HG03565 (cell line): ENCODE measurements at regions not wholly inside any gene's neighbourhood (a gene's known extent, or its start where the extent isn't known, plus 50 kb on each side); places are given as distances from the start of the nearest gene placed in this dataset.

ENCODE experiments used
- ATAC-seq: cut with Tn5 transposase; IDR thresholded peaks from one replicate; pipeline ENCODE4 v1.9.1; 2021; ENCODE audit warnings: mild to moderate bottlenecking, moderate library complexity; ENCODE audit not compliant: unreplicated experiment

DNA sequence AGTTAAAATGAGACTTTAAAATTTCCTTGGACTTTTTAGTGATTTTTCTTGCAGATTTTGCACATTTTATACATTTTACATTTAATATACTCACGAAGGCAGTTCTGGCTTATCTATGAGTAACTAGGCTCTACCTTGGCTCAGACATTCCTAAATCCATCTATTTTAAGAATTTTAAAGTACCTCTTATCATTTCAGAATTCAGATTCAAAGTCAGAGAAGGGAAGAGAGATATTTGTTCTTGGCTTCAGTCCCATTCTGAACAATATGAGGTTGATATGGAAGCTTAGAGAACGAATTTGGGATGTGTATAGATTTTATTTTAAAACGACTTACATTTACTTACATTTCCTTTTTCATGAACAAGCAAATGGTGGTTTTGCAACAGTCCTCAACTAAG, 230.2 kb downstream of the LMO4 start:
- ATAC-seq, result no peak

DNA sequence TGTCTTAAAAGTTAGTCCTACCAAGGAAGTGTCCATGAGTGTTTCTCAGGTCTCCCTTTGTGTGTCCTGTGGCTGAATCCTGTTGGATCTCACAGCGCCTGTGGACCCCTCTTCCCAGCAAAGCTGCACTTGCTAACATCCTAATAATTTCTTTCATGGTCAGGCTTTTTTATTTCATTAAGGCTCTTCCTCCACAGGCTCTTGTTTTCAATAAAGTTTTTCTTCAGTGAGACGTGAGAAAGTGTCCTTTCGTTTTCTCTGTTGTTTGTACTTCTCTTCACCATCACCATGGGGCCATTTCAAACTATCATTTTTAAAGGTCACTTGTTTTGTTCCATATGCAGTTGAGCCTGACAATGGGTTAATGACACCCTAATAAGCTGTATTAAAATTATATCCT, 231.5 kb downstream of the LMO4 start:
- no peak for ATAC-seq

DNA sequence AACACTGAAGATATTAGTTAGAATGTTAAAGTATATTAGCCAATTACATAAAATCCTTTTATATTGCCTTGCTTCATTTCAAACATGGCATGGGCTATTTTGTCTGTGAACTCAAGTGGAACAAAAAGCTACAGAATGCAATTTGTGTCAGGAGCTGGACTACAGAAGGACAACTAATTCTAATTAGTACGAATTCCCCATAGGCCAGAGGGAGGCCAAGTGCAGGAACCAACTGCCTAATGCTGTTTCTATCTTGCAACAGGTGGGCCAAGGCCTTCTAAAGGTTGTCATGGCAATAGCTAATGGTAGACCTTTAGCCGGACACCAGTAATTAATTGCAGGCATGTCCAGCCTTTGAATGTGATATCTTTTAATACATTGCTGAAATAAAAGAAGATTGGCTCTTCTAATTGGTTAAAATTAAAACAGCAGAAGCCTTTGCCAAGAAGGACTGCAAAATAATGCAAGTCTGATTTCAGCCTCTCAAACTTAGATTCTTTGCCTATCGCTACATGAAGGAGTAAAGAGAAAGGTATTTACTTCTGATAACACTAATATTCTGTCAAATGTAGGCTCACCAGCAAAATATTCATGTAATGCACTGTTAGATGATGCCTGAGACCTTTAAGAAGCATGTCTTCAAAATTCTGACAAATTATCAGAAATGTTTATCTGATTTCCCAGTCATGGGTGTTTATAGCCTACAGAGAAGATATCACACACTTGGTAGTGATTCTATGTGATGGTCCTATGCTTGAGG, 232.1 kb downstream of the LMO4 start:
- no peak for ATAC-seq

DNA sequence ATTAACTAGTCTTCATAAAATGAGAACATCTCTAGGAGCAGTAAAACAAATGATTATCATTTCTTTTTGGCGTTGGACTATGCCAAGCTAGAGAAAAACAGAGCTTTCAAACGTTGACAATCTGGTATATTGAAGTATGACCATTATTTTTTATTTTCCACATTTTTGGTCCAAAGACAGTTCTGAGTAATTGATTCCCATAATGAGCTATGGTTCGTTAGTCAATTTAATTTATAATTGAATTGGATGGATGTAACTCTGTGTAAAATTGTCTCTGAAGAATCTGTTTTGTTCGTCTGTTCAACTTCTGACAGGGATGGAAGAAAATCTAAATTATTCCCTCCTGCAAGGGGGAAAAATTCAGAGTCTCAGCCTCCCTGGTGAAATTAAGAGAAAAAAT, 234.5 kb downstream of the LMO4 start:
- no peak for ATAC-seq

DNA sequence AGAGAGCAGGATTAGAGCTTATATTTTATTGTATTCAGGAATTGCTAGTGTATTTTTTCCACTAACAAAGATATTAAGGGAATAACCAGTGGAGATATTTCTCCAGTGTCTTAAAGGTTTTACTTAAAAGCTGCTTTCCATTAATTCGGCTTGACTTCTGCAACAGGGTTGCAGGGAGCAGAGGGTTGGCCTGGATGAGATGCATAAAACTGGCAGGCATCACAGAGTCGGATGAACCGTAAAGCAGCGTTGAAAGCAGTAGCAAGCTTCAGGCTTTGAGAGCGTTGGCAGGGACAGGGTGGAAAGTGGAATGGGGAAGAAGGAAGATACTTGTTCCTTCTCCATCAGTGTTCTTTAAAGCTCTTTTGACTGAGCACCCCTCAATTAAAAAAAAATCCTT, 237.2 kb downstream of the LMO4 start:
- no peak for ATAC-seq

DNA sequence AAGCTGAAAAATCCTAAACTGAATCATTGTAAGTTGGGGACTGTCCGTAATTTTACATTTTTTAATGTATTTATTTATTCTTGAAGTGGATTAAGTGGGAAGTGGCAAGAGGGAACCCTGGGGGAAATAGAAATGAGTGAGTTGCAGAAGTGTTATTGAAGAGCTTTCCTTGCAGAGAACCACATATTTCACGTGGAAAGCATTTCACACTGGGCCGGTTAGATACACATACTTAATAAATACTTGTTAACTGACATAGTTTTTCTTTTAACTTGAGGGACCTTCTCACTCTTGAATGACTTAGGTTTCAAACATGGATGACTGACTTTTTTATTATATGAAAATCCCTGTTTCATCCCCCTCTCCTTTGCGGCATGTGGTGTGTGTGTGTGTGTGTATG, 239.3 kb downstream of the LMO4 start:
- ATAC-seq, result no peak

DNA sequence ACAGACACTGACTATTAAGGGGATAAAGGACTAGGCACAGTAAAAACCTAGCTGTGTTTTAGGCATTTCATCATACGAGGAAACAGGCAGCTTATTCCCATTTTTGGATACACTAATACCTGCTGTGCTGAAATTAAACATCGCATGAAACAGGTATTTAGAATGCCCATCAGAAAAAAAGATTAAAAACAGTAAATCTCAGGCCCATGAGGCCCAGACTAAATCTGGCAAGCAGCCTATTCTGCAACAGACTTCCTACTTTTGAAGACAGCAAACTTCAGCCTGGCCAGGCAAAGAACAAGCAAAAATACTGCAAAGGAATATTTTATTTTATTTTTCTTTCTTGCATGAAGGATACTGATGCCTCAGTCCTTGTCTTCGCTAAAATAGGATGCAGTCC, 240.2 kb downstream of the LMO4 start:
- ATAC-seq, result no peak

DNA sequence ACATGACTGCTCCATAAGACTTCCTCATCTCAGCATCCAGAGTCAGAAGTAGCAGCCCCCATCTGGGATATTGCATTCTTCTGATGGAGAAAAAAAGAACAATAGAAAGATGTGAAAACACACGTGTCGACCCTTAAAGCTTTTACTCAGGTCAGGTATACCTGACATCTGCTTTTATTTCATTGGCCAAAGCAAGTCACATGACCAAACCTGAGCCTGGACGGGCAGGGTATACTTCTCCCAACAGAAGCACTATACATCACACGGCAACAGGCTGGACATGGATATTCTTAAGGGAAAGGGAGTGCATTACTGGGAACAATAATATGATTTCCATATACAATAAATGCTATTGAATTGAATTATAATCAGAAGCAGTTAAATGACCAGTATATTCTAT, 243.3 kb downstream of the LMO4 start:
- no peak for ATAC-seq

DNA sequence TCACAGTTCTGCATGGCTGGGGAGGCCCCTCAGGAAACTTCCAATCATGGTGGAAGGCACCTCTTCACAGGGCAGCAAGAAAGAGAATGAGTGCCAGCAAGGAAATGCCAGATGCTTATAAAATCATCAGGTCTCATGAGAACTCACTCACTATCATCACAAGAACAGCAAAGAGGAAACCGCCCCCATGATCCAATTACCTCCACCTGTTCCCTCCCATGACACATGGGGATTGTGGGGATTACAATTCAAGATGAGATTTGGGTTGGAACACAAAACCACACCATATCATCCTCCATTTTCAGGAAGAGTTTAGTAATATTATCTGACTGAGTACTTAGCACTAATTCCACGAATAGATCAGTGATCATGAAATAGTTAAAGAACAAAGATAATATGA, 244.2 kb downstream of the LMO4 start:
- ATAC-seq, result no peak

DNA sequence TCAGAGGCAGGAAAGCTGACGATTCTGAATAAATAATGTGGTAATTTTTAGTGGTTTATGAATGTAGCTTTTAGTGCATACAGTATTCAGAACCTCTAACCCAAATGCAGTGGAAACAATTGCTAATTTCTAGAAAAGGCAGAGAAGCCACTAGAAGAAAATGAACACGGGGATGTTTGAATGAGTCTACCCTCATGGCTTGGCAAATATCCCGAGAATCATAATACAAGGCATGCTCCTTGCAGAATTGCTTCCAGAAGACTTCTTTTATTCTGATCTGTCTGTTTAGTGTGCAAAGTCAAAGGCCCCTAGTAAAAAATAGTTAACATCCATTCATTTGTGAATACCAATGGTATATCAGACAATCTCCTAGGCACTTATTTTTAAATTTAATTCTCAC, 246.8 kb downstream of the LMO4 start:
- no peak for ATAC-seq

DNA sequence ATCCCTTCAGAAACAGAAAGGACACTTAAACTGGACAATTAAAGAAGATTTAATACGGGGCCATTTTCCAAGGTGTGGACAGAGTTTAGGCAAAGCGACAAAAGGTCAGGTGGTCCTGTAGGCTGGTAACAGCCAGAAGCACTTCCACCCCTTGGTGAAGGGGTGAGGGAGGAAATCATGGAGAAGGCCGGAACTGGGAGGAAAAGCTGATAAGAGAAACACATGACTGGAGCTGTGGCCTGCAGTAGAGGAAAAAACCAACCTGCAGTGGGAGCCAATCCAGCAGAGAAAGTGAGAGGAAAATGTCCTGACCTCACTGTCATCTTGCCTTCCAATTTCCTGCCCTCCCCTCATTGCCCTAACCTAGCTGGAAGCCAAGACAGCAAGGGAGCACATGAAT, 249.8 kb downstream of the LMO4 start:
- no peak for ATAC-seq

DNA sequence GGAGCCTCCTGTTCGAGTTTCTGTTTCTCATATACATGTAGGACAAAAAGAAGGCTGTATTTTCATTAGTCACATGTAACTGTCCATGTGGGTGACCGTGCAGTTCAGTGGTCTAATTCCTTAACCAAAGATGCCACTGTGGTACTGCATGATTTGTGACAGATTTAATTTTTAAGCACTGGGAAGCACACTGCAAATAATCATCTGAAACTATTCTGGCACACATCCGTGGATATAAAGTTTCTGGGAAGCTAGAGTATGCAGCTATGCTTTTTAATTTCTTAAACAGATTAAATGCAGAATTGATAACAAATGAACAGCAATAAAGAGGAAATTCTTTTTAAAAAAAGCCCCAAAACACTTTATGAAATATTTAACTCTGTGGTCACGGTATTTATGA, 254.8 kb downstream of the LMO4 start:
- ATAC-seq, result no peak

DNA sequence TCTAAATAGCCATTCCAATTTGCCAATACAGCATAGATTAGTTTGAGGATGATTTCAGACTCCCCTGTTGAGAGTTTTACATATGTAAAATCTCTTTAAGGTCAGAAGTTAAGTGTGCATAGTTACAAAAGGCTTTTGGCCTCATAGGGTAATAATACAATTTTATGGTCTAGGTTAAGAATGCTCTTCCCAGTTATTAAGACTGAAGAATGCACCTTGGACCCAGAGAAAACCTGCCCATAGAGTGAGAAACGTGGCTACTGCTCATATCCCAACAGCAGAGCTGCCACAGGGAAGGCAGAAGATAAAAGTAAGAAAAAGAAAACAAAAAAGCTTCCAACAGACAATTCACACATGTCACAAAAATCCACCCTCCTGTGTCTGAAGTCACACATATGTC, 255.9 kb downstream of the LMO4 start:
- ATAC-seq, result no peak

DNA sequence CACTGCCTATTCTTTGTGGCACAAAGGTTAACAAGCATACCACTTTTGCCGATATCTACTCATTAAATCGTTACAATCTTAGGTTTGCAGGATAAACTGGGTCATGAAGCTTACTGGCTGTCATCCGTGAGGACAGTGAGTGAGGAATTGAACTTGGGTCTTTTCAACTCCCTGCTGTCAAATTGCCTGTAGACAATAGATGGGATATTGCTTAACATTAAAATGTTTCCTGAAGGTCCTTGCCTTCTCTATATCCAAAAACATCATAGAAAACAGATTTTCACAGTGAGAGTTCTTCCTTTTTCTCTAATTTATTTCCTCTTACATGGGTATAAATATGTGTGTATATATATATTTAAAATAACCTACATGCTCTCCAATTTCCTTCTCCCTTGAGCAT, 257.8 kb downstream of the LMO4 start:
- ATAC-seq, result no peak

DNA sequence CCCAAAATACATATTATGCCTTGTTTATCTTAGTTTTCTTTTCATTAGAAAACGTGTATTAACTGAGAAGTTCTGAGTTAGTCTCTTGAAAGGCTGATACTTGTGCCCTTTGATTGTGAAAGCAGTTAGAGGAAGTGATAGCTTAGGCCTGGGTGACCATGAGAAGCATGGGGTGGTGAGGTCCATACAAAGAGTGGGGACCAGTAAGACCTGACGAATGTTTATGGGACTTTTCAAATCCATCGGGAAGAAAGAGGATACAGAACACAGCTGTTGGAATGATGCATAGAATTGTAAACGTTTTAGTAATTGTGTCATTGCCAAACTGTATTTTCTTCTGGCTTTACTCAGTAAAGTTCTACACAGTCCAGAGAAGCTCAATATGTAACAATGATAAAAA, 259.8 kb downstream of the LMO4 start:
- peak; percentile 68 for ATAC-seq

DNA sequence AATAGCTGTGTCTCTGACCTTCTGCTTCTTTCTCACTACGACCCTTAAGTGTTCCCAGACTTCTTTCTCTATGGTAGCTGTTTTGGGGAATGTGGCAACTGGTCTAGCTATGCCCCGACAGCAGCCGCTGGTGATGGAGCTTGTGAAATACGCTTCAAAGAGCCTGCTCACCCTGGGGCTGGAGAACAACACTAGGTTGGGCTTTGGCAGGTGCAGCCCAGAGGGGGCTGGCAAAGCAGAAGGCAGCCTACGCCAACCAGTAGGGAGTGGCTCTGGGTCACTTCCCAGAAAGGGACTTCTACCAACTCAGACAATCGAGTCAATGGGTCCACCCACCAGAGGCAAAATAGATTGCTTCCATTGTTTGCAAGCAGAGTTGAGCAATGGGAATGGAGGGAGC, 262.8 kb downstream of the LMO4 start:
- no peak for ATAC-seq

DNA sequence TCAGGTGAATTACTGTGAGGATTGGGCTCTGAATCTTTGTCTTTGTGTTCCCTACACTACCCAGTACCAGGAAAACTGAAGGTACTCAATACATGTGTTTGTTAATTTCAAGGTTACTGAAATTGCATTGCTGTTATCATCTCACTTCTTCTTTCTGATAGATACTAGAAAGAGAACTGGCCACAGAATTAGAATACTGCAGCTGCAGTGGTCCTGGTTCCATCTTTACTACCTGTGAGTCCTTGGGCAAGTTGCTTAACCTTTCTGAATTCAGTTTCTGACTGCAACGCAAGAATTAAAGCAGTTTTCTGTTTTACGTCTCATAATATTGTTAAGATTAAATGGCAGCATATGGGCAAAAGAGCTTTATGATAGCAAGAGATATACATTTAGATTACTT, 263.5 kb downstream of the LMO4 start:
- ATAC-seq, result peak; percentile 80

DNA sequence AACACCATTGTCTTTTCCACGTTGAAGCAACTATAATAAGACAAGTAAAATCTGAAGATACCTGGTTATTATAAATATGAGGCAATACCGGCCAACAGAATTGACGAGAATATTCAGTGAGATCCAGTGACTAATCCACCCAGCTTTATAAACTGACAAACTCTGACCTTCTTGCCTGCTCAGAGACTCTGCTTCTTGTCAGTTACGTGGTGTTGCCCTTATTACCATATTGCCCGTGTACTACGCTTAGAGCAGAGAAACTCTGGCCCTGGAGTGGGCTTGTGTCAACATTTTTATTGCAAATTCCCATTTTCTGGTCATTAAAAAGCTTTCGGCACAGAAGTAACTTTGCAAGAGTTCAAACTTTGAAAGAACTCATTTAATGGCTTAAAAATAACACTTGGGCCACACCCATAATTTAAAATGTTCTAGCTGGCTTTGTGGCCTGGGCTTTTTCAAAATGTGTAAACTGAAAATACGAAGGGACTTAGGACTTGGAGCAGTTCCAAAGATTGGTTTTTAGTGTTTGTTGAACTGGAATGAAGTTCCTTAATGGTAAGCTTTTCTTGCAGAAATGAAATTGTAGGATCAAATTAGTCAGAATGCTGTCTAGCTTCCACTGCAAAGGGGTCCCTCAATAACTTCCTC, 266.2 kb downstream of the LMO4 start:
- ATAC-seq, result no peak

DNA sequence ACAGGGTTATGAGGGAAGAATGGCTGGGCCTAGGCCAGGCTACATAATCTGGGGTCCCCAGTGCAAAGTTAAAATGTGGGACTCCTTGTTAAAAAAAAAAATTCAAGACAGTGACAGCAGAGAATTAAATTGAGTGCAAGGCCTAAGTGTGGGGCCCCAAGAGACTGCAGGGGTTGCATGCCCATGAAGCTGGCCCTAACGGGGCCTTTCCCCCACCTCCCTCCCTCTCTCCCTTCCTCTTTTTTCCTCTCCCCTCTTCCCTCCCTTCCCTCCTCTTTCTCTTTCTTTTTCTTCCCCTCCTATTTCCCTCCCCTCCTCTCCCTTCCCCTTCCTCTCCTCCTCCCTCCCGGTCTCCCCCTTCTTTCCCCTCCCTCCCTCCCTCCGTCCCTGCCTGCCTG, 266.7 kb downstream of the LMO4 start:
- ATAC-seq, result no peak

DNA sequence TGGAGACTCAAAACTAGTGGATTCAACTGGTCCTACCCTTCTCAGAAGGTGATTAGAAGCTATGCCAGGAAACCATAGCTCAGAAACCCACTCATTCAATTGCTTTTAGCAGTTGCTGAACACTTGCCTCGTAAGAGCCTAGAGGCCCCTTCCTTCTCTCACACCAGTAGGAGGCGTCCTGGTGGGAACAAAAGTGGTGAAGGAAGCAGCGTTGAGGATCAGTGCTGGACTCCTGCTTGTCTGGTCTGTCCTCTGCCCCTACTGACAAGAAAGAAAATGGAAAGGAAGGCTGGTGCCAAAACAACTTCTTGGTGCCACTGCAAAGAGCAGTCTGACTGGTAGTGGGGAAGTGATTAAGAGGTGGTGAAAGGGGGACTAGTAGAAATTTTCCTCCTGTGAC, 269.7 kb downstream of the LMO4 start:
- ATAC-seq, result no peak

DNA sequence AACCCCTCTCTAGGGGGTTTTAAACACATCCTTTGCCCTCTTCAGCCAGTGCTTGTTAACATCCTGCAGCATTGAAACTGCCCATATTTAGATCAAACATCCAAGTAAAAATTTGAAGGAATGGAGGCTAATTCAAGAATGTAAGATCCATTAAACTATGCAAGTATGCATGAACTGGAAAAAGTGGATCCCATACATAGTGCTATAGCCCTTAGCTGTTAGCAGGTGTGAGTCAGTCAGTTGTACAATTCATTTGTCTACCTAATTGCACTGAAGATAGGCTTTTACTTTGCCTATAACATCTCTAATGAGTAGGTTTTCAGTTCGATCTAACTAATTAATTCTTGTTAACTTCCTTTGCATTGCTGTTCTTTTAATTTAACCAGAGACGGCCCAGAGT, 270.9 kb downstream of the LMO4 start:
- no peak for ATAC-seq

DNA sequence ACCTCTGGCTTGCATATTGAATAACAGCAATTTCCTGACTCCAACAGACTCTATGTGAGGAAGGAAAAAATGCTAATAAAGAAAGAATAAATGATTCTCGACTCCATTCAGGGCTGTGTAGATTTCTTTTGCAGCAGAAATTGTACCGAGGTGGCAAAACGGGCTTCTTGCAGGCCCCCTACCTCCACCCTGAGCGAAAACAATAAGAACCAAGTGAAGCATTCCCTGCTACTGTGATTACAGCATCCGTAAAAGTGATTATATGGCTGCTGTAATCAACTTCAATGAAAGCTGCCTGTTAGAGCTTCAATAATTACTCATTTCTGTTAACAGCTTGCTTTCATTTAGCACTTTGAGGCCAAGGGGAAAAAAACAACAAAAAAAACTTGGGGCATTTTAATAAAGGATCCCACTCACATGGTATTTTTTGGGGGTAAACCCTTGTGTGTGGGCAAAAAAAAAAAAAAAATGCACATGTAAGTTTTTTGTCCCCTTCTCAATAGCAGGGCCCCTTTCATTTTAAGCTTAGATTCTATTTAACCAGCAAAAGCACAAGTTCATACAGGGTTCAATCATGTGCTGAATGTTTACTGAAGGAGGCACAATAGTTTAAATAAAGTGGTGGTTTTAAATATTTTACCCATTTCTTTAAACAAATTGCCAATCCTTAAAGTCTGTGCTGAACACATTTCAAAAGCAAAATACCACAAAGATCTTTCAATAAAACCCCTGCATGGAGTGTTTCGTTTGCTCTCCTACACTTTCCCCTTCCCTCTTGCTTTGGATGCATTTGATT, 271.6 kb downstream of the LMO4 start:
- no peak for ATAC-seq
